HG03521 (cell line): ENCODE measurements at regions not wholly inside any gene's neighbourhood (a gene's known extent, or its start where the extent isn't known, plus 50 kb on each side); places are given as distances from the start of the nearest gene placed in this dataset.

Experiments
- ATAC-seq: cut with Tn5 transposase; IDR thresholded peaks from one replicate; pipeline ENCODE4 v1.9.1; 2021; ENCODE audit warnings: mild to moderate bottlenecking, moderate library complexity; ENCODE audit not compliant: unreplicated experiment

DNA sequence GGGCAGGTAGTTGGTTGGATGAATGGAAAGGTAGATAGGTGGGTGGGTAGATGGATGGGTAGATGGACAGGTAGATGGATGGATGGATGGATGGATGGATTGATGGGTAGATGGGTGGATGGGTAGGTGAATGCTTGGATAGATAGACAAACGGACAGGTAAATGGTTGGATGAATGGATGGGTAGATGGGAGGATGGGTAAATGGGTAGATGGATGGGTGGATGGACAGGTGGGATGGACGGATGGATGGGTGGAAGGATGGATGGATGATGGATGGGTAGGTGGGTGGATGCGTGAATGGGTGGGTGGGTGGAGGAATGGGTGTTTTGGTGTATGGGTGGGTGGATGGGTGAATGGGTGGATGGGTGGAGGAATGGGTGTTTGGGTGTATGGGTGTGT is 50.1 kb upstream of the ASAP2 start:
- ATAC-seq = no peak

DNA sequence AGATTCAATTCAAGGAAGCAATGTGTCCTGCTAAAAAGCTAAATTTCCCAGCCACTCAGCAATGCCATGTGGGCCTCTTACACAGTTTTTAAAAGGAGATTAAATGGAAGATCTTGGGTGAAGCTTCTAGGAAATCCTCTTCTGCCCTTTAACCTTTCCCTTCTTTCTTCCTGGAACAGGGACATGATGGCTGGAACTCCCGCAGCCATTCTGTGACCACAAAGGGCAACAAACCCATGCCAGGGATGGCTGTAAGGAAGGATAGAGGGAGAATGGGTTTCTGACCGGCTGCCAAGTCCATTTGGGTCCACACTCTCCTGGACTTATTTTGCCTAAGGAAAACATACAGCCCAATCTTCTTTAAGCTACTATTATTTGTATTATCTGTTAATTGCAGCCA is 52.6 kb upstream of the ASAP2 start:
- no peak for ATAC-seq

- ATAC-seq = no peak
Observed at GRCh38 chr2:9153643-9153980, 53.0 kb upstream of the ASAP2 start.

DNA sequence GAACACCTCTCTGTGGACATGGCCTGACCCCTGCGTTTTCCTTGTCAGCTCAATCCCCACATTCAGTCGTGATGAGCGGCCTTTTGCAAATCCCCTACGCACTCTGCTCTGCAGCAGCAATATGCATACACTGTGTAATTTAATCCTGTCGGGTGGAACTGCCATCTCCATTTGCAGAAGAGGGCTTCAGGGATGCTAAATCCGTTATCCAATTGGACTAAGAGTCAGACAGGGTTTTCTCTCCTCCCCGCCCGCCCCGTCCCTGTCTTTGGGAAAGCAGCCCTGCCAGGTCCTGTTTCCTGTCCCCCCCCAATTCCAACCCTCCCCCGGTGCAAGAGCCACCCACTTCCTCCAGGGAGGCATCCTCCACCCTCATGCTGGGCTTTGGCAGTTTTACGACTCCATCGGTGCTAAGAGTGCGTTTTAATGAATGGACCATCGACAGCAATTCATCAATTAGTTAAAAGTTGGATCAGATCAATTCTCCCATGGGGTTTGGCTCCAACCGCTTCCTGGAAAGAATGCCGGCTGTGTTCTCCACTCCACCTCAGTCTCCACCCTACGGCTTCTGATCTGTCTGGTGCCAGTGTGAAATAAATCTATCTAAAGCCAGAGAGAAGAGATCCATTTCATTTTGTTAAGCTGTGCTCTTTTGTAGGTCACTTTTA is 53.5 kb upstream of the ASAP2 start:
- ATAC-seq = no peak

DNA sequence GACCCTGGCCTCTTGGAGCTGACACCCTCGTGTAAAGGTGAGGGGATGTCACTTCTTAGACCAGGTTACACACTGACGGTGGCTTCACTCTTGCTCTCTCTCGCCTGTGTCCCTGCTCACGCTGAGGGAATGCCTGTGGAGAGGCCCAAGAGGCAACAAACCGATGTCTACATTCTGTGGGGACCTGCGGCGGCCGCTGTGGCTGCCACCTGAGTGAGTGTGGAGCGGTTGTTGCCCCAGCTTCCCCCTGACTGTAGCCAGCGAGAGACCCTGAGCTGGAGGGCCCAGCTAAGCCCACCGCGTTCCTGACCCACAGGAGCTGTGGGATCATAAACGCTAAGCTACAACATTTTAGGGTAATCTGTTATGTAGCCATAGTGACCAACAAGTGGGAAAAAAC is 55.7 kb upstream of the ASAP2 start:
- ATAC-seq = no peak

DNA sequence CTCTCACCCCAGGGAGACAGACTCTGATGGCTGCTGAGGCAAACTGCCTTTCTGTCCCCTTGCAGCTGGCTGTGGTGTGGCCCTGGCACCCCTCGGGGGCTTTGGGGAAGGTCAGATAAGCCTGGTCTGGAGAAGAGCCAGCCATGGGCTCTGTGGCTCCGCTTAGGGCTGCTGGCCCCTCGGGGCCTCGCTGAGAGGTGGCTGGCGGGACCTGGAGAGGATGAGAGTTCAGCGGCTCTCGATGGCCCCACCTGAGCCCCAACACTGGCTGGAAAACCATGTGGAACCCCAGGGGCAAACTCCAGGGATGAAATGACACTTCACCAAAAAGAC is 56.1 kb upstream of the ASAP2 start:
- no peak for ATAC-seq

- ATAC-seq = no peak
Observed at GRCh38 chr2:9149726-9150567, 56.7 kb upstream of the ASAP2 start.

DNA sequence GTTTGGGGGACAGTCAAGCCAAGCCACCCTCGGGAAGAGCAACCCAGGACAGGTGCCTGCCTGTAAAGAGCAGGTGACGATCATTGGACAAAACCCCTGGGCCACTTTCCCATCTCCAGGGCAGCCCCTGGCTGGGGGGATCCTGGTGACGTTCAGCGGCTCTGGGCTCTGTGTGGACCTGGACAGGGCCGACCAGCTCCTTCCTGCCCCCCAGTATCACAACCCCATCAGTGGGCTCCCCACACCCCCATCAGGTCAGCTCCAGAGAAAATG is 57.3 kb upstream of the ASAP2 start:
- no peak for ATAC-seq

- no peak for ATAC-seq
Observed at GRCh38 chr2:9146646-9147045, 60.0 kb upstream of the ASAP2 start.

DNA sequence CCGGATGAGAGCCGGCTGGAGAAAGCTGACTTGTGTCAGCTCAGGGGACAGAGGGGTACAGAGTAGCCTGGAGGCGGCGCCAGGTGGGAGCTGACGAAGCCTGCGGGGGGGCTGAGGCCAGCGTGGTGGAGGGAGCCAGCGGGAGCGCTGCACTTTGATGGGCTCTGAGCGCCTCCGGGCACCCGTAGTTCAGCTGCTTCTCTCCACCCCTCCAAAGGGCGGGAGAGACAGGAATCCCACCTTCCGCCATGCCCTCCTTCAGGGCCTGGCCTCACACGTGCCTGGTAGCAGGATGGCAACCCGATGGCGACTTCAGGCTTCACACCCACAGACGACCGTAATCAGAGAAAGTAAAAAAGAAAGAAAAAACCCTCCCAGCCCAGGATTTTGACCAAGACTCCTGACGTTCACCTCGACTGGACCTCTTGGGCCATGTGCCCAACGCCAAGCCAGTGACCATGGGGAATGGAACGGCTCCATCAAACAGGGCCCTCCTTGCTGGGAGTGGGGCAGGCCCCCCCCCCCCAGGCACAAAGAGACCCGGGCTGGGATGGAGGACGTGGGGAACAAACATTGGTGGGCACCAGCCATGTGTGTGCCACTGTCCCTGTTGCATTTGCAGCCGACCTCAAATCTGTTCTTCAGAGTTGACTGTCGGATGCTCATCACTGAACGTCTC is 60.7 kb upstream of the ASAP2 start:
- ATAC-seq = no peak

DNA sequence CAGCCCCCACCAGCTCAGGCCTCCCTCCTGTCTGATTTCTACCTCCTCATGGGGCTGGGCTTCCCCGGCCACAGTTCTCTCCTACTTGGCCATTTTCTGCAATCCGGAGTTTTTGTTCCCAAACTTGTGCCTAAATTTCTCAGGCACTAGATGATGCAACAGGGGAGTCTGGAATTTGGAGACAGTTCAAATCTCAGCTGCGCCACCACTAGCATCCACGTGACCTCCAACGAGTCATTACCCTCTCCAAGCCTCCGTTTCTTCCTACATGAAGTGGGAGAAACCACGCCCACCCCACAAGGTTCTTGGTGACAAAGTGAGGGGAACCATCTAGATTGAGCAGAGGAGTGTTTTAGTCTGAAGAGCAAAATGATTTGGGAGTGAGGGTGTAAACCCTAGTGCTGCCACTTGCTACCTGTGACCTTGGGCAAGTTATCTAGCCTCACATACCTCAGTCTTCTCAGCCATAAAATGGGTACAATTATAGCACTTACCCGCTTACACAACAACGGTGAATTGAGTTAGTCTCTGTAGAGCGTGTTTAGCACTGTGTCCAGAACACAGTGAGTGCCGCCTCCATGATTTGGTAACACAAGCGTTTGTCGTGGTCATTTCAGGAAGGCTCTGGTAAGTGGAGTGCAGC is 61.4 kb upstream of the ASAP2 start:
- ATAC-seq = no peak

DNA sequence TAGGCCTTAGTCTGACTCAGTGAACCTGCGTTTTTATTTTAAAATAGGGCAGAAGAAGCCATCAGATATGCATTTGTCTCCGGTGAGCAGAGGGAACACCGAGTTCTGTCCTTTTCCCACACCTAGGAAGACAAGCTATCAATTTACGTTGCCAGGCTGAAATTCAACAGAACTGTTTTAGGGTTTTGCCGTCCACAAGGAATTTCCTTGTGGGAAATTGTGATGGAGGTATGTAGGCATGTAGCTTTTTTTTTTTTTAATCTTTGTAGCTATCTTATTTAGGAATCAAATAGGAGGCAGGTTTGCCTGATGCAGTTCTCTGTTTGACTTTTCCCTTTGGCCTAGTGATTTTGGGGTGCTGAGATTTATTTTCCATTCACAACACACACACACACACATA is 62.0 kb upstream of the ASAP2 start:
- ATAC-seq = no peak

DNA sequence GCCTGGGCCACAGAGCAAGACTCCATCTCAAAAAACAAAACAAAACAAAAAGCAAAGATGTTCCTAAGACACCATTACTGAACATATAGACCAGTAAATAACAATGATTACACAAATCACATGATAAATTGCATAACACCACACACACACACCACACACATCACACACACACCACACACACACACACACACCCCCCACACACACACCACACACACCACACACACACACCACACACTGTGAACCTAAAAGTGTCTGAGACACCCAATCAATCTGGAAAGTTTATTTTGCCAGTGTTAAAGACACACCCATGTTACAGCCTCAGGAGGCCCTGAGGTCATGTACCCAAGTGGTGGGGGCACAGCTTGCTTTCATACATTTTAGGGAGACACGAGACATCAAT is 62.6 kb upstream of the ASAP2 start:
- no peak for ATAC-seq

DNA sequence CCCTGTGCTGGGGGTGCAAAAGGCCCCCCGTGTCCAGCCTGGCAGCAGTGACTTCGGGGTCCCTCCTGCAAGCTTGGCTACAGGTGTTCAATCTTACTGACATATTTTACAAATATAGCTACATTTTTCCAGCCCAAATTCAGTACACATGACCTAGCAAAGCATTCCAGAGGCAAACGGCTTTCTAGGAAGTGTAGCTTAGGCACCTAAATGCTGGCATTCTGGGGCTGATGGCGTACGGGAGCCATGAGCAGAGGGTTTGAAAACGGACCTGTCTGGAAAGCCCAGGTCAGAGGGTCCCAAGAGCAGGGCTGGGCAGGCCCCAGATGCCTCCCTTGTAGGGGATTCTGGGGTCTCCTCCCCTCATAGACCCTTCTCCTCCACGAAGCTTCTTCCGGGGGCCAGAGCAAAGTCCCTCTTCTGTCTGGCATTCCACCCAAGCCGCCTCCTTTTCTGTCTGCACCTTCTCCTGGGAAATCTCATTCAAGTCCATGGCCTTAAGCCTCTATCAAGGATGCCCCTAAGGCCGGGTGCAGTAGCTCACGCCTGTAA is 63.3 kb upstream of the ASAP2 start:
- no peak for ATAC-seq

- peak; percentile 81 for ATAC-seq
Observed at GRCh38 chr2:9142551-9143263, 63.9 kb upstream of the ASAP2 start.

DNA sequence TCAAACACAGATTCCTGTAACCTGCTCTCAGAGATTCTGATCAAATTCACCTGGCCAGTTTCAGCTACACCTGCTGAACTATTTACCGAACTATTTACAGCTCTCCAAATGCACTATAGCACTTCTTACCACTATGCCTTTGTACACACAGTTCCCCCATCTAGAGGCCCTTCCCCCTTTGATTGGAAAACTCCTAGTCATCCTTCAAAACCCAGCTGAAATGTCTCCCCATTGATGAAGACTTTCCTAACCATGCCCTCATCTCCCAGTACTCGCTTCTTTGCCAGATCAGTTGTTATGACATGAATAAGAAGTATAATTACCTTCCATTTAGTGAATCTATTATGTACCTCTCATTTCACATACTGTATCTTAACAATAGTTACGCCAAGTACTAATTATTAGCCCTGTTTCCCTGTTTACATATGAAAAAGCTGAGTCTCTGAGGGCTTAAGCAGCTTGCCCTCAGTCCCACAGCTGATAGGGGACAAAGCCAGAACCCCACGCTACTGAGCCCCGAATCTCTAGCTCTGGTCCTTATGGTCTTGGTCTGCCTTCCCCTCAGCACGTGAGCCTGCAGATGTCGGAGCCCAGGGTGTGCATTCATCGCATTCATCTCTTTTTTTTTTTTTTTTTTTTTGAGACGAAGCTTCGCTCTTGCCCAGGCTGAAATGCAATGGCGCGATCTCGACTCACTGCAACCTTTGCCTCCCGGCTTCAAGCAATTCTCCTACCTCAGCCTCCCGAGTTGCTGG is 64.7 kb upstream of the ASAP2 start:
- no peak for ATAC-seq

DNA sequence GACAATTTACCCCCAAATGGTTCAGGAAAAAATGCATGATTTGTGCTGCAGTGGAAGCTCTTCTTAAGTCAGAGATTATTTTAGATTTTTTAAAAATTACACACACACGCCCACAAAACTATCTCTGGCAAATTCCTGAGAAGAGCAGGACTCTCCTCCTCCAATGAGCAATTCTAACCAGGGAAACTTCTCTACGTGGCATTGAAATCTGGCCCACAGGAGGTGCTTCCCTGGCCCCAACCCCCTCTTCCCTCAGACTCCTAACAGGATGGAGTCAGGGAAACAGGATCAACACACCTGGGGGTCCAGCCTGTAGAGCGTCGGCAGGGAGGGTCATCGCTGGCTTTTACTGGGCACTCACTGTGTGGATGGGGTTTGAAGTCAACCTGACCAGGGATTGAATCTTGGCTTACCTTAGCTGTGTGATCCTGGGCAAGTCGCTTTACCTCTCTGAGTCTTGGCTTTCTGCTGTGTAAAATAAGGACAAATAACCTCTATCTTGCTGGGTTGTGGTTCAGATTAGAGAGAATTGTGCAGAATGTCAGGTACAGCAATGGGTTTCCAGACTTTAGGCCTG is 65.4 kb upstream of the ASAP2 start:
- ATAC-seq = no peak

DNA sequence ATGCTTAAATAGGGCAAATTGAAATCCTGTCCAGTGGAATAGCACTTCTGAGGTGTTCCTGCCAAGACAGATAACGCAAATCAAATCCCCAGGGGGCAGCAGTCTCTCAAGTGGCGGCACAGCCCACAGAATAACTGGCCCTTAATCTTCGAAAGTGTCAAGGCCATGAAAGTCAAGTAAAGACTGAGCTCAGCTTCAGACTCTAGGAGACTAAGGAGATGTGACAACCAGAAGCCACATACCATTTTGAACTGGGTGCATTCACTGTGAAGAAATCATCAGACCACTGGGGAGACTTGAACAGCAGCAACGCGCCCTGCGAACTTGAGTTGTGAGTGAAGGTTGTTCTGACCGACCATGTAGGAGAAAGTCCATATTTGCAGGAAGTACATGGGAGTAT is 66.0 kb upstream of the ASAP2 start:
- ATAC-seq = no peak

DNA sequence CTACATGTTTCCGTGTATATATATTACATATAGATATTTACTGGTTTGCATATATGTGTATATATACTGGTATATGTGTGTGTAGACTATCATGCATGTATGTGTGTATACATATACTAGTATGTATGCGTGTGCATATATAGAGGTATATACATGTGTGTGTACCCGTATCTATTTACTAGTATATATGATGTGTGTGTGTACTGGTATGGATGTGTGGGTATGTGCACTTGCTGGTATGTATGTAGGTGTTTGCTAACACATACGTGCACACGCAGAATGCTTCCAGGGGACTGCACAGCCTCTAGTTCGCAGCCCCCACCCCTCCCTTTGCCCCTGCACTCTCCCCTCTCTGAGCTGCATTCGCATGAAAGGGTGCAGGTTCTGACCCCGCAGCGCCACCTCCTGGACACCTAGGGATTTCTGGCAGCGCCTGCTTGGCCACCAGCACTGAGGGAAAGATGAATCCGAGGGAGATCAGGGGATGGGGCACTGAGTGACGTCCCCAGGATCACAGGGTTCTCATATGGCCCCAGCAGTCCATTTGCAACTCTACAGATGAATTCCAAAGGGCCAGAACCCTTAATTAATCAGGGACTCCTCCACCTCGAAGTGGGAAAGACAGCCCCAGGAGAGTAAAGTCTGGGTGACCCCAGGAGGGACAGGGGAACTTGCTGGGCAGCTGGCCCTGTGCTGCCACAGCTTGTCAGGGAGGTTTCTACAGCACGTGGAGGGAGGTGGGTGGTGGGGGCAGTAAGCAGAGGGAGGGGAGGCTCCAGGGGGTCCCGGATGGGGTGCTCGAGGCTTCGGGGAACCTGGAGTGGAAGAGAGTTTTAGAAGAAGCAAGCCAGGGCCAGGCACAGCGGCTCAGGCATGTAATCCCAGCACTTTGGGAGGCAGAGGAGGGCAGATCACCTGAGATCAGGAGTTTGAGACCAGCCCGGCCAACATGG is 66.8 kb upstream of the ASAP2 start:
- ATAC-seq = peak; percentile 57
